ENCODE measurements at regions not wholly inside any gene's neighbourhood (a gene's known extent, or its start where the extent isn't known, plus 50 kb on each side); places are given as distances from the start of the nearest gene placed in this dataset.

- no peak overlapping the region for H3K27ac ChIP-seq (ENCODE audit: extremely low read depth, low read depth, low read length)
- no peaks in the 10 kb centered on the region for H3K9me1 ChIP-seq (ENCODE audit: control insufficient read depth, insufficient read depth, low read length)
- no peaks in the 10 kb centered on the region for H3K79me2 ChIP-seq (ENCODE audit: control insufficient read depth, insufficient read depth, low read length)
- in situ Hi-C loops (cut with MboI) (no loop called here), intact Hi-C loops (cut with micrococcal nuclease) (no loop called here)
- ChIA-PET CTCF (ENCODE audit: low intra/inter-chr PET ratio) (no interaction called here), POLR2A (no interaction called here)
- TF ChIP-seq REST (IDR thresholded peaks at IDR 0.05; ENCODE audit: borderline replicate concordance) (no peak), REST (CRISPR knock-in tag; IDR thresholded peaks at IDR 0.05; ENCODE audit: low read depth) (no peak), E2F1 (CRISPR knock-in tag; IDR thresholded peaks at IDR 0.05) (no peak), GTF2F1 (IDR thresholded peaks at IDR 0.05; ENCODE audit: low read depth, low read length) (no peak), NUFIP1 (IDR thresholded peaks at IDR 0.05; ENCODE audit: partially characterized antibody) (no peak), ZNF197 (CRISPR knock-in tag; IDR thresholded peaks at IDR 0.05; ENCODE audit: low read depth) (no peak)
- ATAC-seq: no peak
- no peaks in the 10 kb centered on the region for H3K9me3 ChIP-seq (replicated peaks; ENCODE audit: control insufficient read depth, insufficient read depth, low read depth, low read length)
- FAIRE-seq: no peak
- no TSS peak for BruUV-seq (replicated peaks)
- H3K9ac ChIP-seq (ENCODE audit: insufficient read depth in 1 of 2, low read depth in 2 of 2, low read length in 2 of 2): no peak overlapping the region
- H3K36me3 ChIP-seq (ENCODE audit: control insufficient read depth, insufficient read depth, low read length): no peaks in the 10 kb centered on the region
- no peak for DNase-seq (ENCODE audit: extremely low read depth in 1 of 4, low spot score in 3 of 4)
- H3K4me3 ChIP-seq: no peak overlapping the region
- 3% methylated on average over 4 of the region's 4 CpGs for WGBS (ENCODE audit: insufficient coverage, low coverage, missing lambda C conversion rate)
- H4K20me1 ChIP-seq (replicated peaks; ENCODE audit: control insufficient read depth, insufficient read depth, low read length): no peaks in the 10 kb centered on the region
- no peak overlapping the region for H3K4me2 ChIP-seq (ENCODE audit: insufficient read depth, low read length)
- no peak overlapping the region for H2AFZ ChIP-seq (ENCODE audit: low read depth, low read length)
- H3K4me1 ChIP-seq (replicated peaks in 1 of 2; ENCODE audit: control insufficient read depth in 2 of 2, insufficient read depth in 2 of 2, low read length in 2 of 2): no peaks in the 10 kb centered on the region
- H3K27me3 ChIP-seq (ENCODE audit: control insufficient read depth in 2 of 2, insufficient read depth in 2 of 2, low read length in 2 of 2): no peaks in the 10 kb centered on the region
Measured at GRCh38 chr6:103154779-103155572, 1704.7 kb downstream of the HACE1 start.
